Smooth muscle cell of the brain vasculature (primary cell): ENCODE measurements at regions not wholly inside any gene's neighbourhood (a gene's known extent, or its start where the extent isn't known, plus 50 kb on each side); places are given as distances from the start of the nearest gene placed in this dataset.

Experiments used
- DNase-seq: peaks from one replicate; pipeline ENCODE4 v3.0.0-alpha.2; 2012; ENCODE audit warnings: low read depth, low spot score

- no peak for DNase-seq
Measured at GRCh38 chr5:4989118-4989517, 151.0 kb upstream of the ADAMTS16 start.

- DNase-seq: no peak
Measured at GRCh38 chr5:4990017-4990416, 150.1 kb upstream of the ADAMTS16 start.

- no peak for DNase-seq
Measured at GRCh38 chr5:4990462-4990861, 149.7 kb upstream of the ADAMTS16 start.

- no peak for DNase-seq
Measured at GRCh38 chr5:4991925-4992324, 148.2 kb upstream of the ADAMTS16 start.

- DNase-seq: no peak
Measured at GRCh38 chr5:4995014-4995413, 145.1 kb upstream of the ADAMTS16 start.

GRCh38 chr5:5005353-5005752 lies 134.8 kb upstream of the ADAMTS16 start:
- no peak for DNase-seq

GRCh38 chr5:5006548-5006947 lies 133.6 kb upstream of the ADAMTS16 start:
- DNase-seq: no peak

- DNase-seq: no peak
Measured at GRCh38 chr5:5009240-5009639, 130.9 kb upstream of the ADAMTS16 start.

- DNase-seq: no peak
Measured at GRCh38 chr5:5011151-5011550, 129.0 kb upstream of the ADAMTS16 start.

- no peak for DNase-seq
Measured at GRCh38 chr5:5014586-5015235, 125.4 kb upstream of the ADAMTS16 start.

GRCh38 chr5:5017827-5018577 lies 122.1 kb upstream of the ADAMTS16 start:
- DNase-seq: no peak

GRCh38 chr5:5018578-5018970 lies 121.6 kb upstream of the ADAMTS16 start:
- DNase-seq: no peak

GRCh38 chr5:5021436-5021835 lies 118.7 kb upstream of the ADAMTS16 start:
- no peak for DNase-seq

GRCh38 chr5:5025098-5025773 lies 114.9 kb upstream of the ADAMTS16 start:
- no peak for DNase-seq

- no peak for DNase-seq
Measured at GRCh38 chr5:5025774-5026408, 114.2 kb upstream of the ADAMTS16 start.

GRCh38 chr5:5026409-5026785 lies 113.7 kb upstream of the ADAMTS16 start:
- DNase-seq: no peak

GRCh38 chr5:5031665-5032064 lies 108.5 kb upstream of the ADAMTS16 start:
- DNase-seq: no peak

- no peak for DNase-seq
Measured at GRCh38 chr5:5037674-5038073, 102.5 kb upstream of the ADAMTS16 start.

GRCh38 chr5:5039918-5040317 lies 100.2 kb upstream of the ADAMTS16 start:
- no peak for DNase-seq

GRCh38 chr5:5040712-5041111 lies 99.4 kb upstream of the ADAMTS16 start:
- no peak for DNase-seq

- no peak for DNase-seq
Measured at GRCh38 chr5:5042806-5043205, 97.3 kb upstream of the ADAMTS16 start.

GRCh38 chr5:5043346-5043745 lies 96.8 kb upstream of the ADAMTS16 start:
- no peak for DNase-seq
